Keratinocyte (primary cell): ENCODE measurements at regions not wholly inside any gene's neighbourhood (a gene's known extent, or its start where the extent isn't known, plus 50 kb on each side); places are given as distances from the start of the nearest gene placed in this dataset.

Experiments
- DNase-seq: peaks from one replicate; pipeline ENCODE4 v3.0.0-alpha.2; 2011; ENCODE audit warnings: low read depth, missing footprints, low spot score
- FAIRE-seq: peaks from 2 replicates; lab custom pipeline; 2011; peaks lifted over from hg19 to GRCh38; lab: Jason Lieb, UNC
- H2AFZ ChIP-seq: 2 replicates; pipeline ENCODE4 v1.6.0; 2012; ENCODE audit warnings: low read length, control low read depth, inconsistent platforms; ENCODE audit not compliant: control insufficient read depth
- H3K27ac ChIP-seq: 2 replicates; pipeline ENCODE4 v1.5.1; 2011; ENCODE audit warnings: low read length; ENCODE audit not compliant: control insufficient read depth, insufficient read depth
- H3K27me3 ChIP-seq: 3 replicates; pipeline ENCODE4 v1.6.0; 2011; ENCODE audit warnings: low read length; ENCODE audit not compliant: control insufficient read depth, insufficient read depth; ENCODE audit errors: extremely low read depth
- H3K36me3 ChIP-seq, 2 experiments: 2 replicates in 1 of 2; 3 replicates in 1 of 2; pipeline ENCODE4 v1.5.1; 2011; ENCODE audit warnings: low read length in 2 of 2, mild to moderate bottlenecking in 1 of 2; ENCODE audit not compliant: control insufficient read depth in 2 of 2, insufficient read depth in 2 of 2; ENCODE audit errors: extremely low read depth in 1 of 2
- H3K4me1 ChIP-seq: 3 replicates; pipeline ENCODE4 v1.5.1; 2011; ENCODE audit warnings: low read length; ENCODE audit not compliant: control insufficient read depth, insufficient read depth; ENCODE audit errors: extremely low read depth
- H3K4me2 ChIP-seq: 3 replicates; pipeline ENCODE4 v1.6.0; 2011; ENCODE audit warnings: low read depth, low read length; ENCODE audit not compliant: control insufficient read depth, insufficient read depth; ENCODE audit errors: extremely low read depth
- H3K4me3 ChIP-seq, 3 experiments: fragments of 200-600 bp in 1 of 3; sonication (generic) in 1 of 3; 2 replicates in 2 of 3; 3 replicates in 1 of 3; pipeline ENCODE4 v1.5.1; 2011 to 2016; ENCODE audit warnings: low read length in 3 of 3, mild to moderate bottlenecking in 3 of 3, control low read depth in 2 of 3, inconsistent platforms in 1 of 3, low read depth in 1 of 3, mixed read lengths in 1 of 3, mixed run types in 1 of 3, moderate library complexity in 1 of 3; ENCODE audit not compliant: control insufficient read depth in 2 of 3, insufficient read depth in 2 of 3; ENCODE audit errors: extremely low read depth in 1 of 3
- H3K79me2 ChIP-seq: 2 replicates; pipeline ENCODE4 v1.6.0; 2012; ENCODE audit warnings: low read length; ENCODE audit not compliant: control insufficient read depth, insufficient read depth
- H3K9ac ChIP-seq: 3 replicates; pipeline ENCODE4 v1.6.0; 2011; ENCODE audit warnings: low read length; ENCODE audit not compliant: control insufficient read depth, insufficient read depth; ENCODE audit errors: extremely low read depth
- H3K9me1 ChIP-seq: 3 replicates; pipeline ENCODE4 v1.6.0; 2011; ENCODE audit warnings: low read length; ENCODE audit not compliant: control insufficient read depth, insufficient read depth; ENCODE audit errors: extremely low read depth
- H3K9me3 ChIP-seq: 2 replicates; pipeline ENCODE4 v1.5.1; 2012; ENCODE audit warnings: low read depth, low read length; ENCODE audit not compliant: control insufficient read depth
- H4K20me1 ChIP-seq: 3 replicates; pipeline ENCODE4 v1.6.0; 2011; ENCODE audit warnings: low read length; ENCODE audit not compliant: control insufficient read depth, insufficient read depth; ENCODE audit errors: extremely low read depth
- EZH2 ChIP-seq: IDR thresholded peaks from one replicate; pipeline ENCODE4 v1.6.1; 2012; ENCODE audit warnings: inconsistent platforms, mild to moderate bottlenecking, low read length, moderate library complexity
- dilution Hi-C: fragments of 300-500 bp; cut with MboI; formaldehyde crosslinking; loops from one replicate; pipeline ENCODE4 v1.7.0; 2020; ENCODE audit warnings: low sequenced_read_pairs; ENCODE audit not compliant: extremely low pct_ligation_motif_present
- TF ChIP-seq, protein P1 (sequence below), 3 experiments: IDR thresholded peaks in 1 of 3; conservative IDR thresholded peaks in 1 of 3; optimal IDR thresholded peaks in 1 of 3; 2 replicates in 2 of 3; 3 replicates in 1 of 3; pipeline versions ENCODE3 to v1.5.1; 2011; ENCODE audit warnings: low read length in 3 of 3, mild to moderate bottlenecking in 3 of 3, moderate library complexity in 2 of 3, control low read depth in 1 of 3, inconsistent platforms in 1 of 3; ENCODE audit not compliant: insufficient read depth in 2 of 3; ENCODE audit errors: extremely low read depth in 1 of 3

- no peaks in the 10 kb centered on the region for H3K4me1 ChIP-seq
- no peak overlapping the region for H3K4me3 ChIP-seq
- no peak for TF ChIP-seq EZH2
- TF ChIP-seq, protein P1, sequence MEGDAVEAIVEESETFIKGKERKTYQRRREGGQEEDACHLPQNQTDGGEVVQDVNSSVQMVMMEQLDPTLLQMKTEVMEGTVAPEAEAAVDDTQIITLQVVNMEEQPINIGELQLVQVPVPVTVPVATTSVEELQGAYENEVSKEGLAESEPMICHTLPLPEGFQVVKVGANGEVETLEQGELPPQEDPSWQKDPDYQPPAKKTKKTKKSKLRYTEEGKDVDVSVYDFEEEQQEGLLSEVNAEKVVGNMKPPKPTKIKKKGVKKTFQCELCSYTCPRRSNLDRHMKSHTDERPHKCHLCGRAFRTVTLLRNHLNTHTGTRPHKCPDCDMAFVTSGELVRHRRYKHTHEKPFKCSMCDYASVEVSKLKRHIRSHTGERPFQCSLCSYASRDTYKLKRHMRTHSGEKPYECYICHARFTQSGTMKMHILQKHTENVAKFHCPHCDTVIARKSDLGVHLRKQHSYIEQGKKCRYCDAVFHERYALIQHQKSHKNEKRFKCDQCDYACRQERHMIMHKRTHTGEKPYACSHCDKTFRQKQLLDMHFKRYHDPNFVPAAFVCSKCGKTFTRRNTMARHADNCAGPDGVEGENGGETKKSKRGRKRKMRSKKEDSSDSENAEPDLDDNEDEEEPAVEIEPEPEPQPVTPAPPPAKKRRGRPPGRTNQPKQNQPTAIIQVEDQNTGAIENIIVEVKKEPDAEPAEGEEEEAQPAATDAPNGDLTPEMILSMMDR (optimal IDR thresholded peaks at IDR 0.05 in 1 of 3, IDR thresholded peaks at IDR 0.05 in 1 of 3, conservative IDR thresholded peaks at IDR 0.05 in 1 of 3; ENCODE audit: extremely low read depth in 1 of 3, insufficient read depth in 2 of 3, low read length in 3 of 3): no peak
- H3K9me3 ChIP-seq: no peaks in the 10 kb centered on the region
- no peak overlapping the region for H2AFZ ChIP-seq
- no peaks in the 10 kb centered on the region for H3K79me2 ChIP-seq
- no peak overlapping the region for H3K9ac ChIP-seq
- H3K36me3 ChIP-seq: no peaks in the 10 kb centered on the region
- dilution Hi-C loops: no loop called here
- DNase-seq (no peak), FAIRE-seq (no peak)
- H4K20me1 ChIP-seq: no peaks in the 10 kb centered on the region
- H3K27ac ChIP-seq: no peak overlapping the region
- no peaks in the 10 kb centered on the region for H3K27me3 ChIP-seq
- no peaks in the 10 kb centered on the region for H3K9me1 ChIP-seq
- H3K4me2 ChIP-seq: no peak overlapping the region
Measured at GRCh38 chr14:84361476-84361875, 1168.5 kb upstream of the FLRT2 start.

DNA sequence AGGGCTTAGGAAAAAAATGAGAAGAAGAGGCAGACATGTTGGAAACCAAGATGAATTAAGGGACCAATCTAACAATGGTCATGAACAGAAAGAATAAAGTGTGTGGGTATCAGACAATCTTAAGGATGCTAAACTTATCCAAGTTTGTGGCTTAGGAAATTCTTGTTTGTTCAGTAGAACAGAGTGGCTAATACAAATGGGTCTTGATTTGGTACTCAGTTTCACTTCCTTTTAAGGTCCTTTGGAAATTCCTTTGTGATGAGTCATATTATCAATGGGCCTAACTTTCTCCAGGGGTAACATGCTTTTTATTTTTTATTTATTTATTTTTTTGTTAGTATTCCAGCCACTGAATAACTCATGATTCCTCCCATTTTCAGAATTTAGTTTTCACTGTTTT lies 1154.7 kb upstream of the FLRT2 start:
- Histone ChIP-seq H2AFZ (no peak overlapping the region), H3K36me3 (no peaks in the 10 kb centered on the region), H3K9ac (no peak overlapping the region), H3K9me3 (no peaks in the 10 kb centered on the region), H4K20me1 (no peaks in the 10 kb centered on the region), H3K79me2 (no peaks in the 10 kb centered on the region), H3K27ac (no peak overlapping the region), H3K4me3 (no peak overlapping the region), H3K4me1 (no peaks in the 10 kb centered on the region), H3K9me1 (no peaks in the 10 kb centered on the region), H3K27me3 (no peaks in the 10 kb centered on the region), H3K4me2 (no peak overlapping the region)
- FAIRE-seq (no peak), DNase-seq (no peak)
- no peak for TF ChIP-seq EZH2
- TF ChIP-seq, protein P1 (optimal IDR thresholded peaks at IDR 0.05 in 1 of 3, IDR thresholded peaks at IDR 0.05 in 1 of 3, conservative IDR thresholded peaks at IDR 0.05 in 1 of 3; ENCODE audit: extremely low read depth in 1 of 3, insufficient read depth in 2 of 3, low read length in 3 of 3): no peak
- dilution Hi-C loops: no loop called here
